IPS-18a (cell line): ENCODE measurements at regions not wholly inside any gene's neighbourhood (a gene's known extent, or its start where the extent isn't known, plus 50 kb on each side); places are given as distances from the start of the nearest gene placed in this dataset.

Experiments used
- H3K27ac ChIP-seq: one replicate; pipeline ENCODE4 v1.5.1; 2013; ENCODE audit warnings: low read length
- H3K27me3 ChIP-seq: one replicate; pipeline ENCODE4 v1.6.1; 2013; ENCODE audit warnings: mild to moderate bottlenecking, low read length; ENCODE audit not compliant: control insufficient read depth, insufficient read depth
- H3K36me3 ChIP-seq: one replicate; pipeline ENCODE4 v1.6.1; 2013; ENCODE audit warnings: low read depth, low read length; ENCODE audit not compliant: control insufficient read depth
- H3K4me1 ChIP-seq: one replicate; pipeline ENCODE4 v1.6.1; 2013; ENCODE audit warnings: low read depth, low read length; ENCODE audit not compliant: control insufficient read depth
- H3K4me3 ChIP-seq: one replicate; pipeline ENCODE4 v1.5.1; 2013; ENCODE audit warnings: low read length
- H3K9ac ChIP-seq: one replicate; pipeline ENCODE4 v1.6.1; 2013; ENCODE audit warnings: mild to moderate bottlenecking, low read length, moderate library complexity
- H3K9me3 ChIP-seq: one replicate; pipeline ENCODE4 v1.6.1; 2013; ENCODE audit warnings: low read depth, low read length; ENCODE audit not compliant: control insufficient read depth

GRCh38 chr4:36771411-36772153 is 473.0 kb upstream of the NWD2 start:
- Histone ChIP-seq H3K36me3 (no peaks in the 10 kb centered on the region), H3K27ac (no peak overlapping the region), H3K4me3 (no peak overlapping the region), H3K27me3 (no peaks in the 10 kb centered on the region), H3K9me3 (no peaks in the 10 kb centered on the region), H3K4me1 (no peaks in the 10 kb centered on the region), H3K9ac (no peak overlapping the region)

DNA sequence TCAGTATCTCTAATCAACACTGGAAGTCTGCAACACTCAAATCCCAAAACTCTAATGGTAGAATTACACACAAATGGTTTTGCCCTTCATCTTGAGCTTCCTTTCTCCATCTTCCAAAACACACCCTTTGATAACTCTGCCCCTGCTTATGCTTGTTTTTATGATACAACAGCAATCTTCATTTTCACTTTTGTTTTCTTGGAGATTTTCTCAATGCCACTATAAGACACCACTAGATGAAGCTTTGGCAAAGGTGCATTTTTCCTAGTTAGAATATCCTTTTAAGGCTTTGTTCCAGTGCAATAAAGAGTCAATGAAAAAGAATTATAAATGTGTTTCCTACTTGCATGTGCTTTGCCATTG is 472.4 kb upstream of the NWD2 start:
- H3K27me3 ChIP-seq, result no peaks in the 10 kb centered on the region
- no peak overlapping the region for H3K9ac ChIP-seq
- H3K4me1 ChIP-seq, result no peaks in the 10 kb centered on the region
- no peaks in the 10 kb centered on the region for H3K36me3 ChIP-seq
- no peak overlapping the region for H3K4me3 ChIP-seq
- H3K27ac ChIP-seq, result no peak overlapping the region
- H3K9me3 ChIP-seq, result no peaks in the 10 kb centered on the region

DNA sequence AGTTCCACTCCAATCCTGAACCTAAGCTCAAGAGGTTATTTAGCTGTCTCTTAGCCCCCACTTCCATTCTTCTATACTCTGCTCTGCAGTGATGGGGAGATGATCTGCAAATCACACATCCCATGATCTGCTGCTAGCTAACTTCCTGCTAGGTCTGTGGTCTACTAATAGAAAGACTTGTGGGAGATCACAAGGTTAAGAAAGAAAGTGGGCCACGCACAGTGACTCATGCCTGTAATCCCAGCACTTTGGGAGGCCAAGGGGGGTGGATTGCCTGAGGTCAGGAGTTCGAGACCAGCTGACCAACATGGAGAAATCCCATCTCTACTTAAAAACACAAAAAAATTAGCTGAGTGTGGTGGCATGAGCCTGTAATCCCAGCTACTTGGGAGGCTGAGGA is 471.1 kb upstream of the NWD2 start:
- no peaks in the 10 kb centered on the region for H3K4me1 ChIP-seq
- H3K4me3 ChIP-seq, result no peak overlapping the region
- H3K36me3 ChIP-seq, result no peaks in the 10 kb centered on the region
- no peak overlapping the region for H3K9ac ChIP-seq
- no peak overlapping the region for H3K27ac ChIP-seq
- no peaks in the 10 kb centered on the region for H3K27me3 ChIP-seq
- no peaks in the 10 kb centered on the region for H3K9me3 ChIP-seq

- Histone ChIP-seq H3K27me3 (no peaks in the 10 kb centered on the region), H3K9ac (no peak overlapping the region), H3K4me1 (no peaks in the 10 kb centered on the region), H3K9me3 (no peaks in the 10 kb centered on the region), H3K4me3 (no peak overlapping the region), H3K36me3 (no peaks in the 10 kb centered on the region), H3K27ac (no peak overlapping the region)
Observed at GRCh38 chr4:36775544-36775943, 469.0 kb upstream of the NWD2 start.

GRCh38 chr4:36779601-36780000 is 464.9 kb upstream of the NWD2 start:
- Histone ChIP-seq H3K4me3 (no peak overlapping the region), H3K36me3 (no peaks in the 10 kb centered on the region), H3K27ac (no peak overlapping the region), H3K9ac (no peak overlapping the region), H3K4me1 (no peaks in the 10 kb centered on the region), H3K27me3 (no peaks in the 10 kb centered on the region), H3K9me3 (no peaks in the 10 kb centered on the region)

GRCh38 chr4:36785973-36786372 is 458.6 kb upstream of the NWD2 start:
- Histone ChIP-seq H3K4me3 (no peak overlapping the region), H3K36me3 (no peaks in the 10 kb centered on the region), H3K4me1 (no peaks in the 10 kb centered on the region), H3K27me3 (no peaks in the 10 kb centered on the region), H3K9me3 (no peaks in the 10 kb centered on the region), H3K9ac (no peak overlapping the region), H3K27ac (no peak overlapping the region)

DNA sequence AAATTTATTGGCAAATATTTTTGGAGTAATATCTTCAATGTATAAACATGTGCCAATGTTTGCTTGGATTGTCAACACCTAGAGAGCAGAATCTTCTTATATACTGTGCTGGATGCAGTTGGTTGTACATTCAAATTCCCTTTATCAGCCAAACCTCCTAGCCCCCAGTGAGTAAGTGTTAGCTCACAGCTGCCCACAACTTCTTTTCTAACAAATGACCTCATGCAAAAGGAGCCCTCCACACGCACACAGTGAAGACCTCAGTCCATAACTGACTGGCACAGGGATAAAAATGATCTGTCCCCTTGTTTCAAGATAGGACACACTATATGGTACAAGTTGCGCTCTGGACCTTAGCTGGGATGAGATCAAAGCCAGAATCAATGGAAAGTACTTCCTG is 458.0 kb upstream of the NWD2 start:
- Histone ChIP-seq H3K27ac (no peak overlapping the region), H3K4me1 (no peaks in the 10 kb centered on the region), H3K36me3 (no peaks in the 10 kb centered on the region), H3K4me3 (no peak overlapping the region), H3K9ac (no peak overlapping the region), H3K9me3 (no peaks in the 10 kb centered on the region), H3K27me3 (no peaks in the 10 kb centered on the region)

DNA sequence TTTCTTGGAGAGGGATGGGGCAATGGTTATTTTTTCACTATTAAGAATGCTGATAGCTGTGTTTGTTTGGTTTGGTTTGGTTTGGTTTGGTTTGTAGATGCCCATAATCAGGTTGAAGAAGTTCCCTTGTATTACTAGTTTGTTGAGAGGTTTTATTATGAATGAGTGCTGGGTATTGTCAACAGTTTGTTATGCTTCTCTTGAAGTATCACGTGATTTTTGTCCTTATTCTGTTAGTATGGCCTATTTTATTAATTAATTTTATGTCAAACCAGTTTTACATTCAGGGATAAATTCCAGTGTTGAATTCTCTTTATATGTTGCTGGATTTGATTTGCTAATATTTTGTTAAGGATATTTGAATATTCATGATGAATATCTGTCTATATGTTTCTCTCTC is 449.8 kb upstream of the NWD2 start:
- H3K27me3 ChIP-seq, result no peaks in the 10 kb centered on the region
- no peak overlapping the region for H3K9ac ChIP-seq
- no peak overlapping the region for H3K27ac ChIP-seq
- H3K4me3 ChIP-seq, result no peak overlapping the region
- no peaks in the 10 kb centered on the region for H3K9me3 ChIP-seq
- no peaks in the 10 kb centered on the region for H3K36me3 ChIP-seq
- no peaks in the 10 kb centered on the region for H3K4me1 ChIP-seq

- H3K4me1 ChIP-seq, result peaks cover 31% of the 10 kb centered on the region
- no peaks in the 10 kb centered on the region for H3K9me3 ChIP-seq
- H3K9ac ChIP-seq, result no peak overlapping the region
- H3K36me3 ChIP-seq, result no peaks in the 10 kb centered on the region
- peaks cover 41% of the 10 kb centered on the region for H3K27me3 ChIP-seq
- no peak overlapping the region for H3K27ac ChIP-seq
- H3K4me3 ChIP-seq, result no peak overlapping the region
Observed at GRCh38 chr4:36812149-36812548, 432.4 kb upstream of the NWD2 start.

DNA sequence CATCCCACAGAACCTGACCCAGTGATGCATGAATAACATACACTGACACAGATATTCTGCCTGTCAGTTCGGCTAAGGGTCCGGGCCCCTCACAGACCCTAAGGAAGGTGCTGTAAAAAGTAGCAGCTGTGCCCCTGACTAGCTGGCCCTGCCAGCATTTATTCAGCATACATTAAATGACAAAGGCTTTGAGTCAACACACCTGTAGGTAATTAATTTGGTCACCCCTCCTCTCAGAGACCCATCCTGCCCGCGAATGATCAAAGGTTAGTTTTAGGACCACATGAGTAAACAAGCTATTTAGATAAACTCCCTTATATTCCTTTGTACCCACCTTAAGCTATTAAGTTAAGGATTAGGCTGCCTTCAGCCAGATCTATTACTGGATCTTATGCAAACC is 429.0 kb upstream of the NWD2 start:
- Histone ChIP-seq H3K9ac (no peak overlapping the region), H3K27me3 (peaks cover 50% of the 10 kb centered on the region)

DNA sequence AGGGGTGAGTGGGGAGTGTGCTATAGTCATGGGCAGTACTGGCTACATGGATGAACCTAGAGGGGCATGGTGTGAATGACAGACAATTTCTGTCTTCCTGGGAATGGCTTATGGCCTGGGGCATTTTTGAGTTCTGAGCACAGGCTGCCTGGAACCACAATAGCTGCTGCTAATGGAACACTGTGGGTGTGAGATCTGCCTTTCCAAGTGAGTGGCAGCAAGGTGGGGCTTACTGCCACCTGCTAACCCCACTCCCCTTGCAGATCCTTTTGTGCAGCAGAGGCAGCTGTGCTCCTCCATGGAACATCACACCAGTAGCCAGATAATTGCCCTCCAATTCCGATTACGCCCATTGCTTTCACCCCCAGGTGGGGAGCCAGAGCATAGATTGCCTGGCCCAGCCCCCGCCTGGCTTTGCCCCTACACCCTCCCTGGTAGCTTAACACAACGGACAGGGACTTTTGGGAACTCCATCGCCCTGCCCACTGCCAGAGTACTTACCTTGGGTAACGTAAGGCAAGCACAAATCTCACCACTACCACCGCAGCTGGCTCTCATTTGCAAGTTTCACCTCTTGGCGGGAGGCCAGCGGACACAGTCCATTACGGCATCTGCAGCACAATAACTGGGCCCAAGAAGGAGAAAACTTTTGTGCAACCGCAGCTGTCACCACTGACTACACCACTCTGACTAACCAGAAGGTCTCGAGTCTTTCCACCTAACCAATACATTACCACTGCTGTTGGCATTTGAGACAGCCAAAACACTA is 421.2 kb upstream of the NWD2 start:
- Histone ChIP-seq H3K36me3 (no peaks in the 10 kb centered on the region), H3K9me3 (no peaks in the 10 kb centered on the region), H3K27ac (no peak overlapping the region), H3K27me3 (no peaks in the 10 kb centered on the region), H3K4me1 (no peaks in the 10 kb centered on the region), H3K9ac (no peak overlapping the region), H3K4me3 (no peak overlapping the region)

More for the DNA sequence above, 429.0 kb upstream of the NWD2 start:
- Histone ChIP-seq H3K27ac (no peak overlapping the region), H3K36me3 (no peaks in the 10 kb centered on the region), H3K9me3 (no peaks in the 10 kb centered on the region), H3K4me3 (no peak overlapping the region), H3K4me1 (peaks cover 30% of the 10 kb centered on the region)

DNA sequence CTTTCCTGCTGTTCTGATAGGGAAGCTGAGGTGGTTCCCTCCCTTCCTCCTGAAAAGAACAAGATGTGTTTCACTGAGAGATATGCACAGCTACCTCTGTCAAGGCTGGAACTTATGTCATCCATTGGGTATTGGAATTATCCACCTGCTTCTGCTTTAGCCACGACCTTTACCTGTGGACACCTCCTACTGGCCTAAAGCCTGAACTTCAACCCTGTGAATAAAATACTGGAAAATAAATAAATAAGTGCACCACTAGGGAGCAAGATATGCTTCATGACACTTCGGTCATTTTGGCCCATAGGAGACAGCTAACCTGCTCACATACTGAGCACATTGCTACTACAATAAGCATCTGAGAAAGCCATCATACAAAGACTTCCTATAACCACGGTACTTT is 419.9 kb upstream of the NWD2 start:
- H3K9ac ChIP-seq, result no peak overlapping the region
- no peaks in the 10 kb centered on the region for H3K27me3 ChIP-seq
- no peak overlapping the region for H3K27ac ChIP-seq
- no peaks in the 10 kb centered on the region for H3K9me3 ChIP-seq
- no peak overlapping the region for H3K4me3 ChIP-seq
- H3K4me1 ChIP-seq, result no peaks in the 10 kb centered on the region
- no peaks in the 10 kb centered on the region for H3K36me3 ChIP-seq
